NCI-H2171 (cell line): ENCODE measurements at regions not wholly inside any gene's neighbourhood (a gene's known extent, or its start where the extent isn't known, plus 50 kb on each side); places are given as distances from the start of the nearest gene placed in this dataset.
"Not testable (repeated sequence)": the region's sequence is repeated elsewhere in the genome, so short reads cannot be mapped to it uniquely, and the experiment has no call there.

Source experiments
- DNase-seq: peaks from one replicate; lab custom pipeline; 2025; lab: John Stamatoyannopoulos, UW

- DNase-seq, result no peak
These were observed 140.4 kb downstream of the MTHFS start for GRCh38 chr15:79756365-79756764.

GRCh38 chr15:79765081-79765480, 131.7 kb downstream of the MTHFS start:
- no peak for DNase-seq

DNA sequence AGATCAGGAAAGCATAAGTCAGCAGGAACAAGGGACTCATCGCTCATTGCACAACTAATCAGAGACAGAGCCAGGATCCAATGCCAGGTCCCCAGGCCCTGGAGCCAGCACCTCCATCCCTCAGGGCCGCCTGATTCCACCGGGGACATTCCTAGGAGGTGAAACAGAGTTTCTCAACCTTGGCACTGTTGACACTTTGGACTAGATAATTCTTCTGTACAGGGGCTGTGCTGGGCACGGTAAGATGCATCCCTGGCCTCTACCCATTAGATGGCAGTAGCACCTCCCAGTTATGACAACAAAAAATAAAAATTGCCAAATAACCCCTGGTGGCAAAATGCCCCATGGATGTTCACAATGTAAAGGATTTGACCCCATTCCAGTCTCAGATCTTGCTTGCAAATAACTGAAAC, 127.7 kb downstream of the MTHFS start:
- DNase-seq, result no peak

DNA sequence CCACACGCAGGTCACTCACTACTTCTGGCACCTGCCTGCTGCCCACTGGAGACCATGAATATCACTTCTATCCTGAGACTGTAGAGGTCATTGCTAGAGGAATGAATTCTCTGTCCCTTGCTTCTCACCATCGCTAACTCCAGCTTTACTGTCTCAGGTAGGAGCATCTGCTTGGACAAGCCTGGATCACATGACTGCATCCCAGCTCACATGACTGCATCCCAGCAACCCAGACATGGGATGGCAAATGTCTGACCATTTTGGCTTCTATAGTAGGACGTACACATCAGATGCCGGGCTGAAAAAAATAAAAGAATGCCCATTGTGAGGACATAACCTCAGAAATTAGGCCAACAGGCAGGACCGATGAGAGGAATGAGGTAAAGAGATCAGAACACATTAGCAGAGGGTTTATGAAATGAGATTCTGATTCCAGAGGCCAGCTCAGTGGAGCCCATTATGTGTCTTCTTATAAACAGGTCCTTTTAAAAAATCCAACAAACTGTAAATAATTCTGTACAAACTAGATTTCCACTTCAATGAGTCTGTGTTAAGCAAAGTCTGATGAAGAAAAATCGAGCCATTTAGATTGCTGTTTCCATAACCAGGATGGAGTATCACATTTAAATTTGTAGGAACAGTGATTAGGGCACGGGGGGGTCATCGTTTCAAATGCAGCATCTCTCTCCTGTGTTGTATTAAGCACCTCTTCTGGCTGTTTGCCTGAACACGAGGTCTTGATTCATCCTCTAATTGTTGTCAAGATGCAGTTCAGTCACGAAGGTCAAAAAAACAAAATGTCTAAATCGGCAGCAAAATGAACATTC, 126.7 kb downstream of the MTHFS start:
- no peak for DNase-seq

DNA sequence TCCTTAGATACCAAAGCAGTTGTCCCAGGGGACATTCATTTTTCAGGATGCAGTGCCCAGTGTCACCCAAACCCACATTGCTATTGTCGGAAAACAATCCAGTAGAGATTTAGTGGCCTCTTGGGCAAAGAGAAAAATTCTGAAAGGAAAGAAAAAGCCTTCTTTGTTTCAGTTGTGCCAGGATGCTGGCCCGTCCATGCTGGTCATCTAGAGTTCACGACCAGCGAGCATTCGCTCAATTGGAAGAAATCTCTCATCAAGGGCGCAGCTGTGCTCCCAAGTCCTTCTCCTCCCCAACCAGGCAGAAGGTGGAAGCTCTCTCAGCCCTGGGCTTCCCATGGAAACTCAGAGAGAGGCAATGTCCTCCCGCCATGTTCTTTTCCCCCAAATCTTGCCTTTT, 123.7 kb downstream of the MTHFS start:
- DNase-seq, result no peak

GRCh38 chr15:79775821-79776220, 121.0 kb downstream of the MTHFS start:
- DNase-seq, result no peak

- DNase-seq, result no peak
These were observed 118.9 kb downstream of the MTHFS start for GRCh38 chr15:79777916-79778315.

DNA sequence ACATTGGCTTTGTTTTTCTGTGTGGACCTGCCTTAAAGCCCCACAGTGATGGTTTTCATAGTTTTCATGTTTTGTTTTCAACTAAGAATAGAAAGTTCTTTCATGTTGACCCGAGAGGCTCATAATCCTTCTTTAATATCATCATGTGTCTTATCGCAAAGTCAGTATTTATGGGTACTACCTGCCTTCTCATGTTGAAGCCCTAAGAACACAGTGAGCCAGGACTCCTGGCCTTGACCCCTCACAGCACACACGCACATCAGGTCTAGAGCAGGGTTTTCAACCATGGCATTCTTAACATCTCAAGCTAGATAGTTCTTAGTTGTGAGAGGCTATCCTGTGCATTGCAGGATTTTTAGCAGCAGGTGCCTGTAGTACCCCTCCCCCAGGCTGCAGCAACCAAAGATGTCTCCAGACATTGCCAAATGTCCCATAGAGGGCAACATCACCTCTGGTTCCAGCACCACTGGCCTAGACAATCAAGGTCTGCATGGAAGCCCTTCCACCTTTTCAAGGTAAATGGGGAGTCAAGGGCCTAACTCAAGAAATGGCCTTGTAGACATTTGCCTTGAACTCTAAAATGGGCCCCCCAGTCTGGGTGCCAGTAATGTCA, 118.3 kb downstream of the MTHFS start:
- DNase-seq, result no peak

DNA sequence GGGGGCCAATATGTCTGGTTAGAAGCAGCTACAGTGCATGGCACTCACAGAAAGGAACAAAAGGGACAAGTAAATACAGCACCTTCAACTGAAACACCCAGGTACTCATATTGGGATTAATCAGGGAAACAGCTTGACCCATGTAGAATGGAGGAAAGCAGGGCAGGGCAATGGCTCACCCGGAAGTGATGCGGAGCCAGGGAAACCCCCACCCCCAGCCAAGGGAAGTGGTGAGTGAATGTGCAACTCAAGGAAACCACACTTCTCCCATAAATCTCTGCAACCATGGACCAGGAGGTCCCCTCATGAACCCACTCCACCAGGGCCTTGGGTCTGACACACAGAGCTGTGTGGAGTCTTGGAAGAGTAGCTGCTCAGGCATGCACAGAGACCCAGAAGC, 117.1 kb downstream of the MTHFS start:
- no peak for DNase-seq

DNA sequence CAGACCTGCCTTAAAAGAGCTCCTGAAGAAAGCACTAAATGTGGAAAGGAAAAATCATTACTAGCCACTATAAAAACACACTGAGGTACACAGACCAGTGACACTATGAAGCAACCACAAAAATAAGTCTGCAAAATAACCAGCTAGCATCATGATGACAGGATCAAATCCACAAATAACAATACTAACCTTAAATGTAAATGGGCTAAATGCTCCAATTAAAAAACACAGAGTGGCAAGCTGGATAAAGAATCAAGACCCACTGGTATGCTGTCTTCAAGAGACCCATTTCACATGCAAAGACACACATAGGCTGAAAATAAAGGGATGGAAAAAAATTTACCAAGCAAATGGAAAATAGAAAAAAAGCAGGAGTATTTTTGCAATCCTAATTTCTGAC, 114.5 kb downstream of the MTHFS start:
- not testable (repeated sequence) for DNase-seq
